ENCODE measurements at regions not wholly inside any gene's neighbourhood (a gene's known extent, or its start where the extent isn't known, plus 50 kb on each side); places are given as distances from the start of the nearest gene placed in this dataset.

- H3K9ac ChIP-seq: no peak overlapping the region
- H3K4me2 ChIP-seq: no peak overlapping the region
- H3K27me3 ChIP-seq: no peaks in the 10 kb centered on the region
- H3K4me3 ChIP-seq: no peak overlapping the region
- H3K9me3 ChIP-seq (replicated peaks in 1 of 11): peaks cover 0 to 5% (median 0%) of the 10 kb centered on the region in 11 experiments; a peak in 3 of 22 replicates
- H3K27ac ChIP-seq: no peak overlapping the region
- no peaks in the 10 kb centered on the region for H3K4me1 ChIP-seq
- H3K36me3 ChIP-seq: no peaks in the 10 kb centered on the region
- no peaks in the 10 kb centered on the region for H4K20me1 ChIP-seq
- TF ChIP-seq Cebpa-rat (IDR thresholded peaks at IDR 0.05): no peak
These were observed 330.3 kb upstream of the SGO1 start for GRCh38 chr3:20516311-20516710.

GRCh38 chr3:20515834-20516233, 329.8 kb upstream of the SGO1 start:
- H3K9me3 ChIP-seq (replicated peaks in 1 of 11): peaks cover 0 to 5% (median 0%) of the 10 kb centered on the region in 11 experiments; a peak in 3 of 22 replicates
- no peak overlapping the region for H3K9ac ChIP-seq
- no peak overlapping the region for H3K4me2 ChIP-seq
- no peaks in the 10 kb centered on the region for H4K20me1 ChIP-seq
- no peak overlapping the region for H3K4me3 ChIP-seq
- no peaks in the 10 kb centered on the region for H3K4me1 ChIP-seq
- no peaks in the 10 kb centered on the region for H3K27me3 ChIP-seq
- H3K36me3 ChIP-seq: no peaks in the 10 kb centered on the region
- no peak overlapping the region for H3K27ac ChIP-seq
- TF ChIP-seq Cebpa-rat (IDR thresholded peaks at IDR 0.05): no peak

DNA sequence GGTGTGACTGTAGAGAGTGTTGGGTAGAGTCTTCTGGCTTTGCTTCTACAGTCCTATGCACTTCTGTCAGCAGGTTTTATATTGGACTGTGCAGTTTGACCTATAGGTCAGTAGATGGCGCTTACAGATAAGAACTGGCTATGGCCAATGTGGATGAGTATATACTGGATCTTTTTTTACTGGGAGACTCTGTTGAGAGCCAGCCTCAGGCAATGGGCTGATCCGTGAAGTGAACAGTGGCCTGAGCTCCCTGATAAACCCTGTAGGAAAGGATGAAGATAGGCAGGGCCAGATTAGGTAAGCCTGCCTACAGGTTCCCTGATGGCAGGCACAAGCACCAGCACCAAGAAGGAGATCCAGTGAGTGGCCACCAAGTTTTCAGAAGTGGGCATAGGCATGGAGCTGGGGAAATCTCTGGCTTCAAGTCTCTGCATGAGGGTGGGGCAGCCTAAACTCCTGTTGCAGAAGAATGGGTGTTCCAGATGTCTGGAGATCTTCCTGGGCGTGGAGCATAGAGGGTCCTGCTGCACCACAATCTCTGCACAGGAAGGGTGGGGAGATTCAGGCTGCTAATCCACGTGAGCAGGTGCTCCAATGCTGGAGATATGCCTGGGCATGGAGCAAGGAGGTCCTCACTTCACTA, 326.0 kb upstream of the SGO1 start:
- Histone ChIP-seq H3K27me3 (no peaks in the 10 kb centered on the region), H3K4me2 (no peak overlapping the region), H3K36me3 (no peaks in the 10 kb centered on the region), H3K9ac (no peak overlapping the region), H4K20me1 (no peaks in the 10 kb centered on the region), H3K27ac (no peak overlapping the region), H3K4me3 (no peak overlapping the region), H3K4me1 (no peaks in the 10 kb centered on the region), H3K9me3 (replicated peaks in 1 of 11) (peaks cover 0 to 5% (median 0%) of the 10 kb centered on the region in 11 experiments; a peak in 3 of 22 replicates)
- TF ChIP-seq Cebpa-rat (IDR thresholded peaks at IDR 0.05): no peak

DNA sequence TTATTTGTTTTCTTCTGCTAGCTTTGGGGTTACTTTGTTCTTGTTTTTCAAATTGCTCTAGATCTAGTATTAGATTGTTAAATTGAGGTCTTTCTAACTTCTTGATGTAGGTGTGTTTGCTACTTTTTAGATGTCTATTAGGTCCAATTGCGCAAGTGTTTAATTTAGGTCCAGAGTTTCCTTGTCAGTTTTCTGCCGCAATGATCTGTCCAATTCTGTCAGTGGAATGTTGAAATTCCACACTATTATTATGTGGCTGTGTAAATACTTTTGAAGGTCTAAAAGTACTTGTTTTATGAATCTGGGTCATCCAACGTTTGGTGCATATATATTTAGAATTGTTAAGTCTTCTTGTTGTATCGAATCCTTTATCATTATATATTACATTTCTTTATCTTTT, 324.4 kb upstream of the SGO1 start:
- no peaks in the 10 kb centered on the region for H4K20me1 ChIP-seq
- H3K27me3 ChIP-seq: no peaks in the 10 kb centered on the region
- no peaks in the 10 kb centered on the region for H3K36me3 ChIP-seq
- H3K9me3 ChIP-seq (replicated peaks in 1 of 11): peaks cover 0 to 5% (median 0%) of the 10 kb centered on the region in 11 experiments; a peak in 3 of 22 replicates
- no peaks in the 10 kb centered on the region for H3K4me1 ChIP-seq
- no peak for TF ChIP-seq Cebpa-rat (IDR thresholded peaks at IDR 0.05)
- no peak overlapping the region for H3K9ac ChIP-seq
- H3K4me3 ChIP-seq: no peak overlapping the region
- no peak overlapping the region for H3K4me2 ChIP-seq
- no peak overlapping the region for H3K27ac ChIP-seq

DNA sequence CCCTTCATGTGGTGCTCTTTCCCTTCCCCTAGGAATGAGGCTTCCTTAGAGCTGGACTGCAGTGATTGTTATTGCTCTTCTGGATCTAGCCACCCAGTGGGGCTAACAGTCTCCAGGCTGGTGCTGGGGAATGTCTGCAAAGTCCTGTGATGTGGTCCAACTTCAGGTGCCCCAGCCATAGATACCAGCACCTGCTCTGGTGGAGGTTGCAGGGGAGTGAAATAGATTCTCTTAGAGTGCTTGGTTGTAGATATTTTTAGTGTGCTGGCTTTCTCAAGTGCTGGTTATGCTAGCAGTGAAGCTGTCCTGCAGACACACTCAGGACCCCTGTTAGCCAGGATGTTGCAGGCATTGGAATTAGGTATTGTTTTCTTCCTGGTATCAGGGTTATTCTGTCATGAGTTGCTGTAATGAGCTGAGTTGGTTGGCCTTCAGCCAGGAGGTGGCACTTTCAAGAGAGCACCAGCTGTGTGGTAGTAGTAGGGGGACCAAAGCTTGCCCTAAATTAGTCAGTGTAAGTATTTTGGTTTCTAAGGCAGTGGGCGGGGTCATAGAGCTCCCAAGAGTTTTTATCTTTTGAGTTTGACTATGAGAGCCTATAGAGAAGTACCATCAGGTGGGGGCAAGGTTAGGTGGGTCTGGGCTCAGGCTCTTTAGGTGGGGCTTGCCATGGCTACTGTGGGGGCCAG, 317.5 kb upstream of the SGO1 start:
- Histone ChIP-seq H3K4me2 (no peak overlapping the region), H3K27me3 (no peaks in the 10 kb centered on the region), H3K4me1 (no peaks in the 10 kb centered on the region), H3K4me3 (no peak overlapping the region), H3K36me3 (no peaks in the 10 kb centered on the region), H3K9ac (no peak overlapping the region), H4K20me1 (no peaks in the 10 kb centered on the region), H3K27ac (no peak overlapping the region), H3K9me3 (replicated peaks in 1 of 11) (no peaks in the 10 kb centered on the region)
- TF ChIP-seq Cebpa-rat (IDR thresholded peaks at IDR 0.05): no peak

- Histone ChIP-seq H3K4me1 (no peaks in the 10 kb centered on the region), H3K27me3 (no peaks in the 10 kb centered on the region), H3K9ac (no peak overlapping the region), H3K4me2 (no peak overlapping the region), H4K20me1 (no peaks in the 10 kb centered on the region), H3K4me3 (no peak overlapping the region), H3K36me3 (no peaks in the 10 kb centered on the region), H3K9me3 (replicated peaks in 1 of 11) (peaks cover 0 to 6% (median 0%) of the 10 kb centered on the region in 11 experiments; a peak in 1 of 22 replicates), H3K27ac (no peak overlapping the region)
- no peak for TF ChIP-seq Cebpa-rat (IDR thresholded peaks at IDR 0.05)
These were observed 305.0 kb upstream of the SGO1 start for GRCh38 chr3:20490996-20491395.

GRCh38 chr3:20488151-20488550, 302.1 kb upstream of the SGO1 start:
- Histone ChIP-seq H3K4me2 (no peak overlapping the region), H3K4me3 (no peak overlapping the region), H3K27me3 (no peaks in the 10 kb centered on the region), H3K9ac (no peak overlapping the region), H3K36me3 (no peaks in the 10 kb centered on the region), H3K9me3 (replicated peaks in 1 of 11) (peaks cover 9 to 21% (median 13%) of the 10 kb centered on the region in 11 experiments), H3K4me1 (no peaks in the 10 kb centered on the region), H3K27ac (no peak overlapping the region), H4K20me1 (no peaks in the 10 kb centered on the region)
- TF ChIP-seq Cebpa-rat (IDR thresholded peaks at IDR 0.05): no peak

DNA sequence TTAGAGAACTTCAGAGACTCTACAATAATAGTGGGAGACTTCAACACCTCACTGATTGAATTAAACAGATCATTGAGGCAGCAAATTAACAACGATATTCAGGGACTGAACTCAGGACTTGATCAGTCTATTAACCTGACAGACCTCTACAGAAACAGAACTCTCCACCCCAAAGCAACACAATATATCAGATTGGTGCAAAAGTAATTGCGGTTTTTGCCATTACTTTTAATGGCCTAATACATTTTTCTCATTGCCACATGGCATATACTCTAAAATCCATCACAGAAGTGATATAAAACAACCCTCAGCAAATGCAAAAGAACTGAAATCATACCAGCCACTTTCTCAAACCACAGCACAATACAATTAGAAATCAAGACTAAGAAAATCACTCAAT, 298.1 kb upstream of the SGO1 start:
- no peaks in the 10 kb centered on the region for H4K20me1 ChIP-seq
- no peak overlapping the region for H3K4me3 ChIP-seq
- no peaks in the 10 kb centered on the region for H3K4me1 ChIP-seq
- TF ChIP-seq Cebpa-rat (IDR thresholded peaks at IDR 0.05): no peak
- no peak overlapping the region for H3K27ac ChIP-seq
- H3K27me3 ChIP-seq: no peaks in the 10 kb centered on the region
- no peak overlapping the region for H3K9ac ChIP-seq
- H3K4me2 ChIP-seq: no peak overlapping the region
- H3K36me3 ChIP-seq: no peaks in the 10 kb centered on the region
- H3K9me3 ChIP-seq (replicated peaks in 1 of 11): peaks cover 18 to 33% (median 21%) of the 10 kb centered on the region in 11 experiments

DNA sequence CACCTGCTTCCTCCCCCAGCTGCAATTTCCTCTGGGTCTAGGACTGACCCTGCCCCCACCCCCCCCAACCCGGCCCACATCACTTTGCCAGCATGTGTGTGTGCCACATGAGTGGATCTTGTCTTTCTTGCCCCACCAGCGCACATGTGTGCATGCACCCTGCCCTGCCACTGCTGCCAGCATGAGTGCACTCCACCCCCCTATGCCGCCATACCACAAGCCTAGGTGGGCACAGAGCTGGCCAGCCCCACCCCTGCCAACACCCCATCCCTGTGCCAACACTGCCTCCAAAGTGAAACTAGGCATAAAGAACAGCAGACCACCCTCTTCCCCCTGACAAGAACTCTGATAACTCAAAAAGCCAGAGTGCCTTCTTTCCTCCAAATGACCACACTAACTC, 296.3 kb upstream of the SGO1 start:
- no peak overlapping the region for H3K4me3 ChIP-seq
- TF ChIP-seq Cebpa-rat (IDR thresholded peaks at IDR 0.05): no peak
- no peak overlapping the region for H3K4me2 ChIP-seq
- H3K9ac ChIP-seq: no peak overlapping the region
- H3K36me3 ChIP-seq: no peaks in the 10 kb centered on the region
- no peaks in the 10 kb centered on the region for H3K4me1 ChIP-seq
- H3K9me3 ChIP-seq (replicated peaks in 1 of 11): peaks cover 18 to 33% (median 21%) of the 10 kb centered on the region in 11 experiments
- H3K27ac ChIP-seq: no peak overlapping the region
- no peaks in the 10 kb centered on the region for H4K20me1 ChIP-seq
- H3K27me3 ChIP-seq: no peaks in the 10 kb centered on the region

Measured in BLaER1 treated with 17β-estradiol and CSF1 and Interleukin-3, amounts not matched to agents 10 nM and 100 nM (cell line).